ENCODE measurements at regions not wholly inside any gene's neighbourhood (a gene's known extent, or its start where the extent isn't known, plus 50 kb on each side); places are given as distances from the start of the nearest gene placed in this dataset.

DNA sequence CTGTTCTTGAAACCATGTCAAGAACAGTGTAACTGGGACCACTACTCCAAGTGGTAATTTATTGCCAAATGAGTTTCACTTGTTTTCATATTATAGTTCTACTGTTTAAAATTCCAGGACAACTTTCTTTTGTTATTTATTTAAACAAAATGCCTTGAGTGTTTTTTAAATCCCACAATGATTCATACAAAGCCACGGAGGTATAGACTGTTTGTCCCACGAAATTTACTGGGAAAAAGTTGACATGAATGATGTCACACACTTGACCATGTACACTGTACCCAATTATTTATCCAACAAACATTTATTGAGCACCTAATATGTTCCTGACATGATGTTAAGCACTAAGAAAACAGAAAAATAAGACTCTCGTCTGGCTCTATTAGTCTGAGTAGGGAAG lies 243.9 kb upstream of the SIX2 start:
- no peak for TF ChIP-seq TAF1 (IDR thresholded peaks at IDR 0.05; ENCODE audit: low read depth)
- TF ChIP-seq, protein P1, sequence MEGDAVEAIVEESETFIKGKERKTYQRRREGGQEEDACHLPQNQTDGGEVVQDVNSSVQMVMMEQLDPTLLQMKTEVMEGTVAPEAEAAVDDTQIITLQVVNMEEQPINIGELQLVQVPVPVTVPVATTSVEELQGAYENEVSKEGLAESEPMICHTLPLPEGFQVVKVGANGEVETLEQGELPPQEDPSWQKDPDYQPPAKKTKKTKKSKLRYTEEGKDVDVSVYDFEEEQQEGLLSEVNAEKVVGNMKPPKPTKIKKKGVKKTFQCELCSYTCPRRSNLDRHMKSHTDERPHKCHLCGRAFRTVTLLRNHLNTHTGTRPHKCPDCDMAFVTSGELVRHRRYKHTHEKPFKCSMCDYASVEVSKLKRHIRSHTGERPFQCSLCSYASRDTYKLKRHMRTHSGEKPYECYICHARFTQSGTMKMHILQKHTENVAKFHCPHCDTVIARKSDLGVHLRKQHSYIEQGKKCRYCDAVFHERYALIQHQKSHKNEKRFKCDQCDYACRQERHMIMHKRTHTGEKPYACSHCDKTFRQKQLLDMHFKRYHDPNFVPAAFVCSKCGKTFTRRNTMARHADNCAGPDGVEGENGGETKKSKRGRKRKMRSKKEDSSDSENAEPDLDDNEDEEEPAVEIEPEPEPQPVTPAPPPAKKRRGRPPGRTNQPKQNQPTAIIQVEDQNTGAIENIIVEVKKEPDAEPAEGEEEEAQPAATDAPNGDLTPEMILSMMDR (IDR thresholded peaks at IDR 0.05; ENCODE audit: poor library complexity, severe bottlenecking) = no peak
- no peak for TF ChIP-seq MXI1 (conservative IDR thresholded peaks at IDR 0.05; ENCODE audit: poor library complexity, severe bottlenecking)
- no peak for TF ChIP-seq RAD21 (conservative IDR thresholded peaks at IDR 0.05)
- TF ChIP-seq POLR2AphosphoS5 (IDR thresholded peaks at IDR 0.05) = no peak
- no peak for TF ChIP-seq EP300 (conservative IDR thresholded peaks at IDR 0.05; ENCODE audit: poor library complexity, severe bottlenecking)
- TF ChIP-seq SMC3 (conservative IDR thresholded peaks at IDR 0.05; ENCODE audit: poor library complexity) = no peak
- TF ChIP-seq, protein P2, sequence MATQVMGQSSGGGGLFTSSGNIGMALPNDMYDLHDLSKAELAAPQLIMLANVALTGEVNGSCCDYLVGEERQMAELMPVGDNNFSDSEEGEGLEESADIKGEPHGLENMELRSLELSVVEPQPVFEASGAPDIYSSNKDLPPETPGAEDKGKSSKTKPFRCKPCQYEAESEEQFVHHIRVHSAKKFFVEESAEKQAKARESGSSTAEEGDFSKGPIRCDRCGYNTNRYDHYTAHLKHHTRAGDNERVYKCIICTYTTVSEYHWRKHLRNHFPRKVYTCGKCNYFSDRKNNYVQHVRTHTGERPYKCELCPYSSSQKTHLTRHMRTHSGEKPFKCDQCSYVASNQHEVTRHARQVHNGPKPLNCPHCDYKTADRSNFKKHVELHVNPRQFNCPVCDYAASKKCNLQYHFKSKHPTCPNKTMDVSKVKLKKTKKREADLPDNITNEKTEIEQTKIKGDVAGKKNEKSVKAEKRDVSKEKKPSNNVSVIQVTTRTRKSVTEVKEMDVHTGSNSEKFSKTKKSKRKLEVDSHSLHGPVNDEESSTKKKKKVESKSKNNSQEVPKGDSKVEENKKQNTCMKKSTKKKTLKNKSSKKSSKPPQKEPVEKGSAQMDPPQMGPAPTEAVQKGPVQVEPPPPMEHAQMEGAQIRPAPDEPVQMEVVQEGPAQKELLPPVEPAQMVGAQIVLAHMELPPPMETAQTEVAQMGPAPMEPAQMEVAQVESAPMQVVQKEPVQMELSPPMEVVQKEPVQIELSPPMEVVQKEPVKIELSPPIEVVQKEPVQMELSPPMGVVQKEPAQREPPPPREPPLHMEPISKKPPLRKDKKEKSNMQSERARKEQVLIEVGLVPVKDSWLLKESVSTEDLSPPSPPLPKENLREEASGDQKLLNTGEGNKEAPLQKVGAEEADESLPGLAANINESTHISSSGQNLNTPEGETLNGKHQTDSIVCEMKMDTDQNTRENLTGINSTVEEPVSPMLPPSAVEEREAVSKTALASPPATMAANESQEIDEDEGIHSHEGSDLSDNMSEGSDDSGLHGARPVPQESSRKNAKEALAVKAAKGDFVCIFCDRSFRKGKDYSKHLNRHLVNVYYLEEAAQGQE (IDR thresholded peaks at IDR 0.05; ENCODE audit: borderline replicate concordance) = no peak
- TF ChIP-seq EZH2 (IDR thresholded peaks at IDR 0.05; ENCODE audit: borderline replicate concordance, insufficient read depth, low read length, poor library complexity, severe bottlenecking) = no peak
- Histone ChIP-seq H4K20me1 (ENCODE audit: insufficient read depth) (no peaks in the 10 kb centered on the region), H3K27ac (ENCODE audit: low read length) (no peak overlapping the region), H3F3A (ENCODE audit: insufficient read depth, low read length, poor library complexity, severe bottlenecking) (no peaks in the 10 kb centered on the region), H3K27me3 (ENCODE audit: insufficient read depth, low read depth, low read length) (no peaks in the 10 kb centered on the region), H3K9ac (ENCODE audit: low read length) (no peak overlapping the region), H3K36me3 (ENCODE audit: insufficient read depth, low read length) (no peaks in the 10 kb centered on the region), H3K9me3 (ENCODE audit: low read length) (no peaks in the 10 kb centered on the region), H3K4me2 (ENCODE audit: low read length) (no peak overlapping the region), H3K9me2 (ENCODE audit: insufficient read depth, low read length) (no peaks in the 10 kb centered on the region), H3K79me2 (replicated peaks; ENCODE audit: insufficient read depth, low read length) (no peaks in the 10 kb centered on the region), H2AFZ (ENCODE audit: low read depth, low read length) (no peak overlapping the region), H3K4me3 (ENCODE audit: low read length) (no peak overlapping the region)

DNA sequence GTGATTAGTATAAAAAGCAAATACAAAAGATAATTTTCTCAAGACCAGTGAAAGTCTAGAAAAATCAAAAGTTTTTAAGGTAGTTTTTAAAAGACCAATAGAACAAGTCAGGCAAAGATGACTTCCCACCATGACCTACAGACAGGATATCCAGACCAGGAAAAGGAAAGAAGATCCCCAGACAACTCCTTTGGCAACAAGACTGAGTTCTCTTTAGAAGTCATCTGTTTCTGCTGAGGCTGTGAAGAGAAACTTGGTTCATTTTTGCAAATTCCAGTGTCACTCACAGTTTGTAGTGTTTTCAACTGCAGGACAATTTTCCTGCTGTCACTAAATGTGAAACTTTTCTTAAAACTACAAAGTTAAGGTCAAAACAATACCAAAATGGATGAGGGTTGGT lies 240.9 kb upstream of the SIX2 start:
- H3K9ac ChIP-seq (ENCODE audit: low read length) = no peak overlapping the region
- H4K20me1 ChIP-seq (ENCODE audit: insufficient read depth) = no peaks in the 10 kb centered on the region
- no peaks in the 10 kb centered on the region for H3K36me3 ChIP-seq (ENCODE audit: insufficient read depth, low read length)
- no peaks in the 10 kb centered on the region for H3K9me2 ChIP-seq (ENCODE audit: insufficient read depth, low read length)
- no peaks in the 10 kb centered on the region for H3F3A ChIP-seq (ENCODE audit: insufficient read depth, low read length, poor library complexity, severe bottlenecking)
- no peak overlapping the region for H3K4me2 ChIP-seq (ENCODE audit: low read length)
- H3K27ac ChIP-seq (ENCODE audit: low read length) = no peak overlapping the region
- no peaks in the 10 kb centered on the region for H3K9me3 ChIP-seq (ENCODE audit: low read length)
- TF ChIP-seq TAF1 (IDR thresholded peaks at IDR 0.05; ENCODE audit: low read depth) (no peak), EZH2 (IDR thresholded peaks at IDR 0.05; ENCODE audit: borderline replicate concordance, insufficient read depth, low read length, poor library complexity, severe bottlenecking) (no peak), RAD21 (conservative IDR thresholded peaks at IDR 0.05) (no peak), POLR2AphosphoS5 (IDR thresholded peaks at IDR 0.05) (no peak), EP300 (conservative IDR thresholded peaks at IDR 0.05; ENCODE audit: poor library complexity, severe bottlenecking) (no peak), SMC3 (conservative IDR thresholded peaks at IDR 0.05; ENCODE audit: poor library complexity) (no peak), MXI1 (conservative IDR thresholded peaks at IDR 0.05; ENCODE audit: poor library complexity, severe bottlenecking) (no peak)
- TF ChIP-seq, protein P2 (IDR thresholded peaks at IDR 0.05; ENCODE audit: borderline replicate concordance) = no peak
- TF ChIP-seq, protein P1 (IDR thresholded peaks at IDR 0.05; ENCODE audit: poor library complexity, severe bottlenecking) = no peak
- no peaks in the 10 kb centered on the region for H3K79me2 ChIP-seq (replicated peaks; ENCODE audit: insufficient read depth, low read length)
- no peaks in the 10 kb centered on the region for H3K27me3 ChIP-seq (ENCODE audit: insufficient read depth, low read depth, low read length)
- H3K4me3 ChIP-seq (ENCODE audit: low read length) = no peak overlapping the region
- no peak overlapping the region for H2AFZ ChIP-seq (ENCODE audit: low read depth, low read length)
